Uterus (tissue), 2 donors: ENCODE measurements at regions not wholly inside any gene's neighbourhood (a gene's known extent, or its start where the extent isn't known, plus 50 kb on each side); places are given as distances from the start of the nearest gene placed in this dataset.

Experiments
- POLR2A ChIP-seq, 2 donors: fragments of 450-650 bp; IDR thresholded peaks; one replicate each; pipeline ENCODE4 v1.6.1; 2016; ENCODE audit warnings: antibody characterized with exemption in 2 of 2, mild to moderate bottlenecking in 1 of 2, moderate library complexity in 1 of 2
- TF ChIP-seq, protein P1 (sequence below), 4 experiments: fragments of 200-600 bp in 2 of 4; fragments of 450-650 bp in 2 of 4; sonication (generic) in 2 of 4; IDR thresholded peaks; one replicate each; pipeline ENCODE4 v1.5.1; 2016 to 2019; ENCODE audit warnings: antibody characterized with exemption in 4 of 4, mild to moderate bottlenecking in 2 of 4, moderate library complexity in 1 of 4

DNA sequence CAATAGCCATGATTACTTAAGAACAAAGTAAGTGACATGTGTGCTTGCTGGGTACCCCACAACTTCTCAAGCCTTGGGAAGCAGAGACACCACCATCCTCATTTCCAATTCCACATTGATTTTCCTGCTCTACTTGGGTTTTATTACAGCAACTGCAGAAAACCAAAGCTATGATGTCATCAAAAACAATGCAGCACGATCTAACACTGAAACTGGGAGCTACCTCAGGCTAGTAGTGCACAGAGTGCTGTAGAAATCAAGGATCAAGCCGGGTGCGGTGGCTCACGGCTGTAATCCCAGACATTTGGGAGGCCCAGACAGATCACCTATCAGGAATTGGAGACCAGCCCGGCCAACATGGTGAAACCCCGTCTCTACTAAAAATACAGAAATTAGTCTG lies 174.4 kb upstream of the MSX2 start:
- TF ChIP-seq, protein P1, sequence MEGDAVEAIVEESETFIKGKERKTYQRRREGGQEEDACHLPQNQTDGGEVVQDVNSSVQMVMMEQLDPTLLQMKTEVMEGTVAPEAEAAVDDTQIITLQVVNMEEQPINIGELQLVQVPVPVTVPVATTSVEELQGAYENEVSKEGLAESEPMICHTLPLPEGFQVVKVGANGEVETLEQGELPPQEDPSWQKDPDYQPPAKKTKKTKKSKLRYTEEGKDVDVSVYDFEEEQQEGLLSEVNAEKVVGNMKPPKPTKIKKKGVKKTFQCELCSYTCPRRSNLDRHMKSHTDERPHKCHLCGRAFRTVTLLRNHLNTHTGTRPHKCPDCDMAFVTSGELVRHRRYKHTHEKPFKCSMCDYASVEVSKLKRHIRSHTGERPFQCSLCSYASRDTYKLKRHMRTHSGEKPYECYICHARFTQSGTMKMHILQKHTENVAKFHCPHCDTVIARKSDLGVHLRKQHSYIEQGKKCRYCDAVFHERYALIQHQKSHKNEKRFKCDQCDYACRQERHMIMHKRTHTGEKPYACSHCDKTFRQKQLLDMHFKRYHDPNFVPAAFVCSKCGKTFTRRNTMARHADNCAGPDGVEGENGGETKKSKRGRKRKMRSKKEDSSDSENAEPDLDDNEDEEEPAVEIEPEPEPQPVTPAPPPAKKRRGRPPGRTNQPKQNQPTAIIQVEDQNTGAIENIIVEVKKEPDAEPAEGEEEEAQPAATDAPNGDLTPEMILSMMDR (IDR thresholded peaks at IDR 0.05): no peak
- TF ChIP-seq POLR2A (IDR thresholded peaks at IDR 0.05): no peak
